Activated naive CD8-positive, alpha-beta T cell (primary cell): ENCODE measurements at regions not wholly inside any gene's neighbourhood (a gene's known extent, or its start where the extent isn't known, plus 50 kb on each side); places are given as distances from the start of the nearest gene placed in this dataset.

Experiments used
- H3K27ac Mint-ChIP-seq: one replicate; pipeline ENCODE4 v1.8.0; 2021; ENCODE audit warnings: mixed read lengths
- H3K27me3 Mint-ChIP-seq: one replicate; pipeline ENCODE4 v1.8.0; 2021; ENCODE audit warnings: mixed read lengths
- H3K36me3 Mint-ChIP-seq: one replicate; pipeline ENCODE4 v1.8.0; 2021; ENCODE audit warnings: mixed read lengths
- H3K4me1 Mint-ChIP-seq: one replicate; pipeline ENCODE4 v1.8.0; 2021; ENCODE audit warnings: low read depth, mixed read lengths
- H3K4me3 Mint-ChIP-seq: one replicate; pipeline ENCODE4 v1.8.0; 2021; ENCODE audit warnings: mild to moderate bottlenecking, mixed read lengths
- H3K9me3 Mint-ChIP-seq: one replicate; pipeline ENCODE4 v1.8.0; 2021; ENCODE audit warnings: low read depth, mixed read lengths

DNA sequence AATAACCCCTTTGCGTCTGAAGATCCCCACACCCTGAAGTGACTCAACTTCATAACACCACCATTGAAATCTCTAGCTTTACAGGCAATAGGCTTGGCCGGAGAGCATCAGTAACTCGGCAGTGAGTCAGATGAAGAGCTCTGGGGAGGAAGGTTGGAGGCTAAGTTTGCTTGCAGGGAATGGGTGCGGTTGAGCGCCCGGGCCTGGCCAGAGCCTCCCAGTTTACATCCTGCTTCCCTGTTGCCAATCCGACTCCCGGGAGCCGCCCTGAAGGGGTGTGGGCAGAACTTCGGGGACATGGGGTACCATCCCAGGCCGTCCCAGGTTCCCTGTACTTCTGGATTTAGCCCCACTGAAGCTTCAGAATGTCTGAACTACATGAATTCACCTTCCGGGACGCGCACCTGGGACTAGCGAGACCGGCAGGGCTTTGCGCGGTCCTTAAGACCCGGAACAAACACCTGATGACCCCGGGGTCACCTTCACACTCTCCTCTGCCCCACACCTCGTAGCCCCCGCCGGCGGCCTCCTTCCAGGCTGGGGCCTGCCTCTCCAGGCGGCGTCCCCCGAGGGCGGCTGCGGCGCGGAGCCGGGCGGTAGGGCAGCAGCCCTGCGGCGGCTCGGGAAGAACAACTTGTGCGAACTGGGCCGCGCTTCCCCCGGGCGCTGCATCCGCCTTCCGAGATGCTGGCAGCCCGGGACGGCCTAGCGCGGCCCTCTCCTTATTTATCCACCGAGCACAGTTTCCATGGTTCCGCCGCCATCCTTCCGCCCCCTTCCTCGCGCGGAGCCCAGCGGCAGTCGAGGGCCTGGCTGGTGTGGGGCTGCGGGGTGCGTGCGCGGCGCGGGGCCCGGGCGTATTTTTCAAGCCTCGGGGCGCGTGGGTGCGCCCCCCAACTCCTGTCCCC is 56.6 kb upstream of the RREB1 start:
- Mint-ChIP-seq H3K9me3 (no peaks in the 10 kb centered on the region), H3K27ac (peak overlapping the region; percentile 16), H3K4me1 (peaks cover 11% of the 10 kb centered on the region), H3K36me3 (no peaks in the 10 kb centered on the region), H3K4me3 (peak overlapping the region; percentile 73), H3K27me3 (no peaks in the 10 kb centered on the region)

- no peaks in the 10 kb centered on the region for H3K36me3 Mint-ChIP-seq
- H3K4me1 Mint-ChIP-seq, result peaks cover 11% of the 10 kb centered on the region
- no peak overlapping the region for H3K27ac Mint-ChIP-seq
- no peaks in the 10 kb centered on the region for H3K27me3 Mint-ChIP-seq
- no peaks in the 10 kb centered on the region for H3K9me3 Mint-ChIP-seq
- H3K4me3 Mint-ChIP-seq, result peak overlapping the region; percentile 52
These were observed 55.9 kb upstream of the RREB1 start for GRCh38 chr6:7051780-7052442.

- no peaks in the 10 kb centered on the region for H3K36me3 Mint-ChIP-seq
- no peaks in the 10 kb centered on the region for H3K9me3 Mint-ChIP-seq
- peaks cover 11% of the 10 kb centered on the region for H3K4me1 Mint-ChIP-seq
- peak overlapping the region; percentile 71 for H3K27ac Mint-ChIP-seq
- peak overlapping the region; percentile 79 for H3K4me3 Mint-ChIP-seq
- no peaks in the 10 kb centered on the region for H3K27me3 Mint-ChIP-seq
These were observed 55.2 kb upstream of the RREB1 start for GRCh38 chr6:7052443-7053011.

GRCh38 chr6:7053125-7053774 is 54.5 kb upstream of the RREB1 start:
- H3K9me3 Mint-ChIP-seq, result no peaks in the 10 kb centered on the region
- H3K27ac Mint-ChIP-seq, result peak overlapping the region; percentile 71
- peaks cover 2% of the 10 kb centered on the region for H3K36me3 Mint-ChIP-seq
- H3K4me3 Mint-ChIP-seq, result peak overlapping the region; percentile 79
- peaks cover 10% of the 10 kb centered on the region for H3K4me1 Mint-ChIP-seq
- H3K27me3 Mint-ChIP-seq, result no peaks in the 10 kb centered on the region
